GM21390 (cell line): ENCODE measurements at regions not wholly inside any gene's neighbourhood (a gene's known extent, or its start where the extent isn't known, plus 50 kb on each side); places are given as distances from the start of the nearest gene placed in this dataset.
"Not testable (repeated sequence)": the region's sequence is repeated elsewhere in the genome, so short reads cannot be mapped to it uniquely, and the experiment has no call there.

Experiments
- ATAC-seq: cut with Tn5 transposase; IDR thresholded peaks from one replicate; pipeline ENCODE4 v1.9.1; 2021; ENCODE audit not compliant: unreplicated experiment

DNA sequence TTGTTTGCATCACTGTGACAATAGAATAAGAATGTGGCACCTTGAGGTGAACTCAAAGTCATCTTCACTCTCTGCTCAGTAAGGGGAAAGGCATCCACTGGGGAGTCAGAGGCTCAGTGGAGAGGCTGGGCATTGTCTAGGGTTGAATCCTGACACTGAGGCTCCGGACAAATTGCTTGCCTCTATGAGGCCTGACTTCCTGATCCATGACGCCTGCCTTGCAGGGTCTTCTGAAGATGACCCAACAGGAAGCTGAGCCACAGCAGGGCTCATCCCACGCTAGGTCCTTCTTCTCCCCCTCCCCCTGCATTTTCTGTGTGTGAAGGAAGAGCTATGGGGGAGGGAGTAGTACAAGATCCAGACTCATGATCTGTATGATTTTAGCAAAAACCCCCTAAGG lies 265.1 kb downstream of the SH3BP4 start:
- no peak for ATAC-seq

DNA sequence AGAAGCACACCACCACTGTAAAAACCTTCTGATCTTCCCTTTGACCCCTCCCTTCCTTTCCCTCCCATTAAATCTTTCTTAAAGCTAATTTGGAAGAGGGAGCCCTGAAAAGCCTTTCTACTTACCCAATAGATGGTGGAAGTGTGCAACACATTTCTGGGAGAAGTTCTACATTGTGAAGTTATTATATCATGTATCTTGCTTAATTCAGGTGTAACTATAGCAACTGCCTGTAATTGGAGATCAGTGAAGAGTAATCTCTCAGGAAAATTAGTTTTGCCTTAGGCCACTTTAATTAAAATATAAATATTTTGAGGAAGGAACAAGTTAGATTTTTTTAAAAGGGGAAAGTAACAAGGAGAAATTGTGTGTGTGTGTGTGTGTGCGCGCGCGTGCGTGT lies 266.0 kb downstream of the SH3BP4 start:
- no peak for ATAC-seq

DNA sequence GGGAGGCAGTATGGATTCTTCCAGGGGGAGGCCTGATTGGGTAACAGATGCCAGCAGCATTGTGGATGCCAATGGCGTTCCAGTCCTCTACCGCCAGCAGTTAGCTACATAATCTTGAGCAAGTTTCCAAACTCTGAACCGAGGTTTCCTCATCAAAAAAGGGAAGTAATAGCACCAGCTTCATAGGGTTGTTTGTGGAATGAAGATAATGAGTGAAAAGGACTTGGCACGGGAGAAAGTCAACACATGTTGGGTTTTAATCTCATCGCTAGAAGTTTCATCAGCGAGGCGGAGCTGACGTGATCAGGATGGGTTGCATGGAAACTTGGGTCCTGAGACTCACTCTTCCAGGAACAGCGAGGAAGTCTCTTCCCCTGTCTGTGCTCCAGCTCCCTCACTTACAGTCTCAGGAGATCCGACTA lies 266.7 kb downstream of the SH3BP4 start:
- no peak for ATAC-seq

DNA sequence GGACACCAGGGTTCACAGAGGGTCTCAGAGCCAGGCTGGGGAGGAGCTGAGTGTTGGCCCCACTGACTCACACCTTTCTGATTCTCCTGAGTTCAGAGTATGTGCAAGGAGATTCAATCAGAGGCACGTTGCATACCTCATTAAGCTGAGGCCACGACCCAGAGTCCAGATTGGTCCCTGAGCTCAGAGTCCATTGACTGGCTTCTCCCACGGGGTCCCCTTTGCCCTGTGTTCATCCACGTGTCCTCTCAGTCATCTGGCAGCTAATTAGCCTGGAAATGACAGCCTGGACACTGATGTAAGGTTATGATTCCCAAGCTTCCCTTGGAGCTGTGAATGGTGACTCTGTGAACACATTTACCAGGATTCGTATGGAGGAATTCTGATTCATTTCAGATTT lies 267.2 kb downstream of the SH3BP4 start:
- ATAC-seq: no peak

DNA sequence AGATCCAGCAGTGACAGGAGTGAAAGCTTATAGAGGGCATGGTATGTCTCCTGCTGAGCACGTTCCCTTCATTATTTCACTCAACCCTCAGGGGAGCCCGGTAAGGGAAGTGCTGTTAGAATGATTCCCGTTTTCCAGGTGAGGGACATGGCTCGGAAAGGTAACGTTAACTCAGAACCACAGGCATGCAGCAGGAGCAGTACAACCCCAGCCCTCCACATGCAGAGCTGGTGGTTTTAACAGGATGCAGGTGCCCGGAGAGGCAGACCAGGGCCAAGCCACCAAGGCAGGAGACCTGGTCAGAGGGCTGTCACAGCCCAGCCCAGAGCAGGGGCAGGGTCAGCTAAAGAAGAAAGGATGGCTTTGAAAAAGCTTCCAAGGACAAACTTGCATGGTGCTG lies 268.5 kb downstream of the SH3BP4 start:
- no peak for ATAC-seq

DNA sequence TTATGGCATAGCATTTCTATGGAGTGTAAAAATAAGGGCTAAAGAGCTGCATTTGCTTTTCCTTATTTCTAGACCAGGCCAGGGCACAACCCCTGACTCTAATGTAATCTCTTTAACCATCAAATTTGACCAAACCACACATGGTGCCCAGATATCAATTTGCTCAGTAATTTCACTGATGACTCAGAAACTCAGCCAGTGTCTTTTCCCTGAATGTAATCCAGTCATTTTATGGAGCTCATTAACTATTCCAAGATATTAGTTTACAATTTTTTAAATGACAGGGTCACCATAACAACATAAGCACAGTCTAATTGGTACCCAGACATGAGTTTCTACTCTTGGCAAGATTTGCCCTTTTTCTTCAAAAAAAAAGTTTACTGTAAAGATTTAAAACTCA lies 270.8 kb upstream of the AGAP1 start:
- ATAC-seq: no peak

DNA sequence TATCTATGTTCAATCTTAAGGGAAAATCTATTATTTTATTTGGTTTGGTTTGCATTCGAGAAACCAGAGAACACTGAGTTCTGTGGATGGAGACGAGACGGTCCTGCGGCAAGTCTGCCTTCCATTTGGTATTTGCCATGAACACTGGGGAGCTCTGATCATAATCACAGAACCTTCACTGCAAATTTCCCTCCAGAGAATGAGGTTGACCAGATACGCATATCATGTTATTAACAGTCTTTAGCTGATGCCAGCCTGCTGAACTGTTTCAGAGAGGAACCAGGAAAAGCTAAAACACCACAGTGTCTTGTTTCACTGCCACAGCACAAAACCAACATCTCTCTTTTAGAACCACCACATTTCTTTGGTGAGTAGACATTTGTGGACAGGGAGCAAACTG lies 269.4 kb upstream of the AGAP1 start:
- no peak for ATAC-seq

DNA sequence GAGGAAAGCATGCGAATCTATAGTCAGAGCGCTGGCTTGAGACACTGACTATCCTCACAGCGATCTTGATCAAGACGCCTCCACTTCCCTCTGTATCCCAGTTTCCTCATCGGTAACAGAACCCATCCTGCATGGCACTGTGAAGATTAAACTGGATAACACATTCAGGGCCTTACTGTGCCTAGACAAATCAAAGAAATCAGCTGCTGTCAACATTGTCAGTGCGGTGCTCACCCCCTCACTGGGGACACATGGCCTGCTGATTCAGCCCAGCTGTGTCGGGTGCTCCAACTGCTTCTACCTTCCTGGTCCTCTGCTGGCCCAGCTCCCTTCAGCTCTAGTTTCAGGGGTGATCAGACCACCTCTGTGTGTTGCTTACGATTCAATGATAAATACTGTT lies 268.6 kb upstream of the AGAP1 start:
- no peak for ATAC-seq

DNA sequence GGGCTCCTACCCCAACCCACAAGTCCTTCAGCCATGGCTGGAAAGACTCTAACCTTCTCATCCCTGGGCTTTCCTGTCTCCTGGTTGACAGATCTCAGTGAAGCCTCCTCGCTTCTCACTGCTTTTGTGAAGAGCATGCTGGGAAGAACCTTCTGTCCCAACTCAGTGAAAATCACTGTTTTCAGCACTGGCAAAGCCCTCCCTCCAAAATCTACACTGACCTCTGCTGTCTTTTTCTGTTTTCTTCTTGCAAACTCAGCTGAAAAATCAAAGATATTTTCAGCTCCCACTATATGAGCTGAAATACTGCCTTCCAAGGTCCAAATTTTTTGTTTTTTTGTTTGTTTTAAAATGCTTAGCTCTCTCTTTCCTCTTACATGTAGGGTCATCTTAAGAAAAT lies 266.3 kb upstream of the AGAP1 start:
- ATAC-seq: no peak

DNA sequence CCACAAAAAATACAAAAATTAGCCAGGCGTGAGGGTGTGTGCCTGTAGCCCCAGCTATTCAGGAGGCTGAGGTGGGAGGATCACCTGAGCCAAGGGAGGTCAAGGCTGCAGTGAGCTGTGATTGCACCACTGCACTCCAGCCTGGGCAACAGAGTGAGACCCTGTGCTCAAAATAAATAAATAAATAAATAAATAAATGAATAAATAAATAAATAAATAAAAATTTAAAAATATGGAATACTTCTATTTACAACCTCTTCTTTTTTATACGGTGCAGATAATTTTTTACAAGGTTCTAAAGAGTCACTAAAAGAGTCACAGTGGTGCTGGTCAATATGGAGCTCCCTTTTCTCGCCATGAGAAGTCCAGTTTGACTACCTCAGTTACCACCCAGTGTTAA lies 265.4 kb upstream of the AGAP1 start:
- not testable (repeated sequence) for ATAC-seq

DNA sequence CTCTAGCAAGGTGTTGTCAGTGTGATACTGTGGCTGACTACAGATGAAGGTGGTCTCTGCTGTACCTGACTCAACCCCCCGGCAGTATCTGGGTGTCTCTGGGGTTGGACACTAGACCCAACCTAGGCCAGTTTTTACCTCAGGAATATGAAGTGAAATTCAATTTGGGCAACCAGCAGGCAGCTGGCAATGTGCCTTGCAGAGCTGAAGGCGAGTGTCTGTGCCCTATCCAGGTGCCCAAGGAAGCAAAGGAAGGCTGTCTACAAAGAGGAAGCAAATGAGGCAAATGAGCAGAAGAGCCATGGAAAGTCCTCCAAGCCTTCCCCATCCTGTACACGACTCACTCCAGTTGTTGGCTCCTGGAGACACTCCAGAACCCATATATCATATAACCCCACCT lies 264.6 kb upstream of the AGAP1 start:
- ATAC-seq: no peak

DNA sequence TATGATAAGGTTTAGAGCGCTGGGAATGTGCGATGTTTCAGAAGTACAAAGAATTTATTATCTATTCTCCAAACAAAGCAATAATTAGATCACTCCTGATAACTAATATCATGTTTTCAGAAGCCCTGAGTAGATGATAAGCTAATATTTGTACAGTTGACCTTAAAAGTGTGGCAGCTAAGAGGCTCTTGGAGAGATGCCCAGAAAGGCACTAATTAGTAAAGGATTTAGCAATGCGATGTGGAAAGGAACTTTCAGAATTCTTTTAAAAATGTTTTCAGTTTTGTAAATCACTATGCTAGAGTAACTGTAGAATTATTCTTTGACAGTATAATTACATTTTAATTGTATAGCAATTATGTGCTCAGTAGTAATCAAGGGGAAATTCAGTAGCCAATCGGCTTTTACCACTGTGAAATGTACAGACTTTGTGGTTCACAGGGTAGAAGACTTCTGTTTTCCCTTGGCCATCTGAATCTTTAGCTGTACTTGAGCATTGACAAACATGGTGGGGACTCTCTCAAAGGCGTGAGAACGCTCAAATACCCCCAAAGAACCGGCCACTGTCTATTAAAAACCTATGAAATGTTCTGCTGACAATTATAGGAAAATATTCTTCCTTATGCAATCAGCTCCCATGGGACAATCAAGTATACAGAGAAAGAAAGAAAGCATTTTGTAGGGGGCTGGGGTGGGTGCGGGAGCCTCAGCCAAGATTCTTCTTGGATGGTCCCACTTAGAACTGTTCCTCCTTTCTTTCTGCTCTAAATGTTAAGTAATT lies 262.8 kb upstream of the AGAP1 start:
- no peak for ATAC-seq

DNA sequence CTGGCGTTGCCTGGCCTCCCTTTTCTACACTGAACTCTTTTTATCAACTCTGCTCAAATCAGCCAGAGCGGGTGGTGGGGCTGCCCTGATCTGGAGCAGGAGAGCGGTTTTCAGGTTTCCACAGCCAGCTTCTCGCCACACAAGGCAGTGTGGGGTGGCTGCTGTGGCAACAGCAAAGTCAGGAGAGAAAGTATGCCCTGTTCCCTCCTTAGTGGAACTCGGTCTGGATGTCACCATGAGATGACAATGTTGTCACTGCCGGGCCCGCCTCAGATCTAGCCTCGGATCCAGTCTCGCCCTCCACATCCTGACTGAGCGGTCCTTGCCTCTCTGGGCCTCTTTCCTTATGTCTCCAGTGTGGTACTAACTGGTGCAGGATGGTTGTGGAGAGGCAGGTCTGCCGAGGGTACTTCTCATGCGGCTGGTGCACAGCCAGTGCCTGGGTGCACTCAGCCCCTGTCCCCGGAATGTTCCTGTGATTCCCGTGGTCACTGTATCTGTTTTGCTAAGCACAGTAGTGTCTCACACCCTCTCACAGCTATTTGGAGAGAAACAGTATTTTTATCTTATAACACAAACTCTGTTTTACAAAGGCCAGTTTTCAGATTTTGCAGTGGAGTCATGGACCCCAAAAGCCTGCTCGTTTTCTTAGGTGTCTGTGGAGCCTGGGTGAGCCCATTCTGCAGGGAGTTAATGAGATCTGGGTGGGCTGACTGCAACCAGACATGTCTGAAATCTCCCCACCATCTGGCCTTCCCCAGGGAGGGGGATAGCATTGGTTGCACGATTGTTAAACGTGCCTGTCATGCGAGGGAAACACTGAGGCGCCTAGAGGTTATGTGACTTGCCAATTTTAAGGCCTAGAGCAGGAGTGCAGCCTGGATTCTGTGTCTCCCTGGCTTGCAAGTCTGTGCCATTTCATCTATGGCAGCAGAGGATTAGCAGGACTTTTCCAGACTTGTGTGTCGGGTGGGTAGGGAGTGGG lies 261.1 kb upstream of the AGAP1 start:
- ATAC-seq: no peak

DNA sequence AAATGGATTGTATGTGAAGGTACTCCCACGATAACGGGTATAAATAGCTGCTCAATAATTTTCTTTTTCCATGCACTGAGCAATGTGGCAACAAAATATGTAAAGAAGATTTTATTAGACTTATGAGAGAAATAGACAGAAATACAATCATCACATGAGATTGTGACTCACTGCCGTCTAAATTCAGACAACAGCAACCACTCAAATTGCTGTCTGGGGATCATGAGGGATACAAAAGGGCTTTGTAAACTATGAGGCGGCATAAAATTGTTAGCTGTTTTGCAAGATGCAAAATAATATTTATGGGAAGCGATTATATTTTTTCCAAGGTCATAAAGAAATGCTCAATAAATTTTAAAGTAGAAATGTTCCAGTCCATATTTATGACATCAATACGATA lies 259.1 kb upstream of the AGAP1 start:
- ATAC-seq: no peak

DNA sequence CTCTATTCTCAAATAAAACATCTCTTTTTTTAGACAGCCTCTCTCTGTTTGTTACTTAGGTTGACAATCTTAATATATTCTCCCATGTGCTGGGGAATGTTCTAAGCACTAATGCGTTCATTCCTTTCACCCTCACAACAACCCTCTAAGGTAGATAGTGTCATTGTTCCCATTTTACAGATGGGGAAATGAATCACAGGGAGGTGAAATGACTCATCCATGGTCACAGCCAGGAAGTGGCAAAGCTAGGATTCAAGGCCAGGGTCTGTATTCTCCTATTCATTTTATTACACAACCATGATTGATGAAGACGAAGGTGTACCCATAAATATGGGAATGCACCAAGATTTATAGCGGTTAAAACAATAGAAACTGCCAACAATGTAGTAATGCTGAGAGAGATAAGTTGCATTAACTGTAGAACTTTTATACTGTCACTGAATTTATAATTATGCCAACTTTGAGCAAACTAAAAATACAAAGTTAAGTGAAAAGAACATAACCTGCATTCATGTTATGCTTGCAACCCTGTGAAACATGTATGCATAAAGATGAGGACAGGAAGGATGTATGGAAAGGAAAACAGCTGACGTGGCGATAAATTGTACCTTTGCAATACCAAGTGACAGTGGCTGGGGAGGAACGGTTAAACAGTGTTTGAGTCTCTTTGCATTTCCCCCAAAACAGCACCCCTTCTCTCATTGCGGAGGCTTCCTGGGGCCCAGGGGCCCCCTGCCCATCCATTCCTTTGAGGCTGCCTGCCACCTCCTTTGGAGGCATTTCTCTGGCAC lies 257.7 kb upstream of the AGAP1 start:
- no peak for ATAC-seq

DNA sequence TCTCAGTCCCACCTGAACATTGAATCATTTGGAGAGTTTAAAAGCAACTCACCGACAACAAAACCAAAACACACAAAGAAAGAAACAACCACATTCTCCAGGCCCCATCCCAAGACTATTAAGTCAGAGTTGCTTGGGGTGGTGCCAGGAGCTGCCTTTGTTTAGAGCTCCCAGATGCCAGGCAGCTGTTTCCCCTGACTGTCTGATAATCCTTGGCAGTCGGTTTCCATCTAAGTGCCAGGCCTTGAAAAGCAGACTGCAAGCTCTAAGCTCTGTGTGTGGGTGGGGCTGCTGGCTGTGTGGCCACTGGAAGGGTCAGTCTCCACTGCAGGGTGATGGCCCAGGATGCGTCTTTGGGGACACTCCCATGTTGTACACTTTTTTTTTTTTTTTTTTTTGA lies 255.3 kb upstream of the AGAP1 start:
- ATAC-seq: no peak

DNA sequence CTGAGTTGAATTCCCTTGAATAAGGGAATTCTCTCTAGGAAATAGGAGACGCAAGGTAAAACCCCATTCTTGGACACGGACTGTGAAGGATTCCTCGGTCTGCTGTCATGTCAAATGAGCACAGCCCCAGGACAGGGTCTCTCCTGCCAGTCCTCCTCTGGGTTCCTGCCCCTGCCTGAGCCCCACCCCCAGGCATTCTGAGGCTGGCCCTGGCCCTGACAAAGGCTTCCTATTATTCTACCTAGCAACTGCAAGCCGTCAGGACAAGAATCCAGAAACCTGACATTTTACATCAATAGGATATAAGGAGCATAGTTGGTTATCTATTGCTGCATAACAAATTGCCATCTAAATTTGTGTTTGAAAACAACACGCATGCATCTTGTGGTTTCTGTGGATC lies 253.3 kb upstream of the AGAP1 start:
- no peak for ATAC-seq

DNA sequence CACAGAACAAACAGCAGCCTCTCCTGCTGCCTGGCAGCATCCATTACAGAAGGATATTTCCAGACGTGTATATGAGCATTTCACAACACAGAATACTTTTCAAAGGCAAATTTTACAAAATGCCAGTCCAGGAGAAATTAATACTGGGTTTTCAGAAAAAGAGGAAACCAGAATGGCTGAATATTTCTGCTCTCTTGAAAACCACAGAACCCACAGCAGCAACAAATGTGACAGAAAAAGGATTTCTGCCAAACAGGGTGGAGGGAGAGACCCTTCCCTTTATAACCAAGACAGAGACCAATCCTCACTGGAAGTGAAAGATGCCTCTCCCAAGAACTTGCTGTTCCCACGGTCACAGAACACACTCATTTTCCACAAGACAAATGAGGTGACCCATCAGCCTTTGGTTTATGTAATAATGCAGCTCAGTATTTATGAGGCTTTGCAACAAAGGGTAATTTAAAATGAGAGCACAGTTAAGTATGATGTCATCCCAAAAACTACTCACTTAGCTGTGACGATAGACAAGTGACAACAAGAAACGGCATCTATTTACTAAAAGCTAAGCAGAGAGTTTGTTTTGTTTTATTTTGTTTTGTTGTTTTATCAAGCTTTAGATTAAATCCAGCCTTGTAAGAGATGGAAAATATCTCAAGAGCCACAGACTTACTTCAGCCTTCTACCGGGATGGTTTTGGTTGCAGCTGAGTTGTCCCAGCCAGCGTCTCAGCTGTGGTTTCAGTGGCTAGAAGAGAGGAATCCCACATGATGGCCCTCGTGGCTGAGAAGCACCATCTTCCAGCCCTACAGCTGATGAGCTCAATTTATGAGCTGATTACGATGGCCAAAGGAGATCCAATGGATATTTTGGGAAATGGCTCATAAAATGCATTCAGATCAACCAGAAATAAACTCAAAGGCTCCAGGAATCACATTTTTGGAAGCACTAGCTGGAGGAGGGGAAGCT lies 249.3 kb upstream of the AGAP1 start:
- ATAC-seq: no peak

DNA sequence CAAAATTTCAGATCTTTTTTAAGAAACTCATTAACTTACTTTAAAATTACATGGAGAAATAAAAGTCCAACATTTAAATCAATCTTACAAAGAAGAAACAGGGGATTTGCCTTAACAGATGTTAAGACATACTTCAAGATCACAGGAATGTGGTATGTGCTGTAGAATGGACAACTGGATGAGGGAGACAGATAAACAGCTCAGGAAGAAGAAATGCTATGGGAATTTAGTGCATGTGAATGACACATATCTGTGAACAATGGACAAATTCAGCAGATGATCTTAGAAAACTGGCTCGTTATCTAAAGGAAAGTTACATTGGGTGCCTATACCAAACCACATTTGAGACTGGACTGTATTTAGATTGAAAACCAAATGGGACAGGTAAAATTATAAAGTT lies 246.8 kb upstream of the AGAP1 start:
- no peak for ATAC-seq

DNA sequence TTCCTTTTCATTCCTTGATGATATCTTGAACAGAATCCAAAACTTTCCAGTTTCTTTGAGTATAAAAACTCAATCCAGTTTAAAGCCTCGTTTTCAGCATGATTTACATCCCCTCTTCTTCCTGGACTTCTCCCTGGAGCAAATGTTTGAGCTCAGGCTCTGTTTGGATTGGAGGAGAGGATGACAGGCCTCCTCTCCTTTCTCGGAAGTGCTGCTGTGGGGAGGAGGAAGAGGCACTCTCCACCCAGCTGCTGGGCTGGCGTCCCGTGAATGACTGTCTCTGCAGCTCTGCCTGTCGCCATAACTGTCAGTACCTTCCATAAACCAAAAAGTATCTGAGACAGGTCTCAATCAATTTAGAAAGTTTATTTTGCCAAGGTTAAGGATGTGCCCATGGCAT lies 238.2 kb upstream of the AGAP1 start:
- no peak for ATAC-seq
